ENCODE measurements at regions not wholly inside any gene's neighbourhood (a gene's known extent, or its start where the extent isn't known, plus 50 kb on each side); places are given as distances from the start of the nearest gene placed in this dataset.
A peak's percentile ranks its signal among the peaks of the same experiment; 100 is the strongest.

GRCh38 chr13:81473366-81473899, 1132.5 kb upstream of the SPRY2 start:
- in situ Hi-C loops (cut with HindIII; ENCODE audit: low pct_unique_long_range_greater_than_20kb, low sequenced_read_pairs), result no loop called here
- DNase-seq (ENCODE audit: low read depth in 1 of 2, low spot score in 1 of 2), result no peak
- no peak for TF ChIP-seq JUND (IDR thresholded peaks at IDR 0.05; ENCODE audit: low read depth)

GRCh38 chr13:81458170-81458569, 1117.2 kb upstream of the SPRY2 start:
- no peak for DNase-seq (ENCODE audit: low read depth in 1 of 2, low spot score in 1 of 2)
- no peak for TF ChIP-seq JUND (IDR thresholded peaks at IDR 0.05; ENCODE audit: low read depth)
- in situ Hi-C loops (cut with HindIII; ENCODE audit: low pct_unique_long_range_greater_than_20kb, low sequenced_read_pairs), result no loop called here

GRCh38 chr13:81446441-81446840, 1105.5 kb upstream of the SPRY2 start:
- TF ChIP-seq JUND (IDR thresholded peaks at IDR 0.05; ENCODE audit: low read depth), result no peak
- DNase-seq (ENCODE audit: low read depth in 1 of 2, low spot score in 1 of 2), result no peak
- in situ Hi-C loops (cut with HindIII; ENCODE audit: low pct_unique_long_range_greater_than_20kb, low sequenced_read_pairs), result no loop called here

- peak in 1 of 2 experiments; percentile 57 for DNase-seq (ENCODE audit: low read depth in 1 of 2, low spot score in 1 of 2)
- no peak for TF ChIP-seq JUND (IDR thresholded peaks at IDR 0.05; ENCODE audit: low read depth)
- in situ Hi-C loops (cut with HindIII; ENCODE audit: low pct_unique_long_range_greater_than_20kb, low sequenced_read_pairs), result no loop called here
Measured at GRCh38 chr13:81442904-81443303, 1102.0 kb upstream of the SPRY2 start.

GRCh38 chr13:81425286-81425685, 1084.4 kb upstream of the SPRY2 start:
- TF ChIP-seq JUND (IDR thresholded peaks at IDR 0.05; ENCODE audit: low read depth), result no peak
- in situ Hi-C loops (cut with HindIII; ENCODE audit: low pct_unique_long_range_greater_than_20kb, low sequenced_read_pairs), result no loop called here

GRCh38 chr13:81409284-81409683, 1068.4 kb upstream of the SPRY2 start:
- TF ChIP-seq JUND (IDR thresholded peaks at IDR 0.05; ENCODE audit: low read depth), result no peak
- in situ Hi-C loops (cut with HindIII; ENCODE audit: low pct_unique_long_range_greater_than_20kb, low sequenced_read_pairs), result no loop called here
- DNase-seq (ENCODE audit: low read depth in 1 of 2, low spot score in 1 of 2), result no peak

More at GRCh38 chr13:81425286-81425685, 1084.4 kb upstream of the SPRY2 start:
- DNase-seq (ENCODE audit: low read depth in 1 of 2, low spot score in 1 of 2), result no peak

- TF ChIP-seq JUND (IDR thresholded peaks at IDR 0.05; ENCODE audit: low read depth), result no peak
- DNase-seq (ENCODE audit: low read depth in 1 of 2, low spot score in 1 of 2), result no peak
- in situ Hi-C loops (cut with HindIII; ENCODE audit: low pct_unique_long_range_greater_than_20kb, low sequenced_read_pairs), result no loop called here
Measured at GRCh38 chr13:81408647-81409046, 1067.7 kb upstream of the SPRY2 start.

- in situ Hi-C loops (cut with HindIII; ENCODE audit: low pct_unique_long_range_greater_than_20kb, low sequenced_read_pairs), result no loop called here
- TF ChIP-seq JUND (IDR thresholded peaks at IDR 0.05; ENCODE audit: low read depth), result no peak
- DNase-seq (ENCODE audit: low read depth in 1 of 2, low spot score in 1 of 2), result no peak
Measured at GRCh38 chr13:81406639-81407292, 1065.8 kb upstream of the SPRY2 start.

GRCh38 chr13:81406022-81406421, 1065.1 kb upstream of the SPRY2 start:
- no peak for DNase-seq (ENCODE audit: low read depth in 1 of 2, low spot score in 1 of 2)
- TF ChIP-seq JUND (IDR thresholded peaks at IDR 0.05; ENCODE audit: low read depth), result no peak
- in situ Hi-C loops (cut with HindIII; ENCODE audit: low pct_unique_long_range_greater_than_20kb, low sequenced_read_pairs), result no loop called here

GRCh38 chr13:81396192-81396591, 1055.3 kb upstream of the SPRY2 start:
- TF ChIP-seq JUND (IDR thresholded peaks at IDR 0.05; ENCODE audit: low read depth), result no peak
- in situ Hi-C loops (cut with HindIII; ENCODE audit: low pct_unique_long_range_greater_than_20kb, low sequenced_read_pairs), result no loop called here
- DNase-seq (ENCODE audit: low read depth in 1 of 2, low spot score in 1 of 2), result no peak

- in situ Hi-C loops (cut with HindIII; ENCODE audit: low pct_unique_long_range_greater_than_20kb, low sequenced_read_pairs), result no loop called here
- no peak for TF ChIP-seq JUND (IDR thresholded peaks at IDR 0.05; ENCODE audit: low read depth)
- DNase-seq (ENCODE audit: low read depth in 1 of 2, low spot score in 1 of 2), result peak in 1 of 2 experiments; percentile 49
Measured at GRCh38 chr13:81395368-81395767, 1054.4 kb upstream of the SPRY2 start.

- DNase-seq (ENCODE audit: low read depth in 1 of 2, low spot score in 1 of 2), result no peak
- TF ChIP-seq JUND (IDR thresholded peaks at IDR 0.05; ENCODE audit: low read depth), result no peak
- in situ Hi-C loops (cut with HindIII; ENCODE audit: low pct_unique_long_range_greater_than_20kb, low sequenced_read_pairs), result no loop called here
Measured at GRCh38 chr13:81394640-81395039, 1053.7 kb upstream of the SPRY2 start.

- TF ChIP-seq JUND (IDR thresholded peaks at IDR 0.05; ENCODE audit: low read depth), result no peak
- DNase-seq (ENCODE audit: low read depth in 1 of 2, low spot score in 1 of 2), result peak in 1 of 2 experiments; percentile 90
- in situ Hi-C loops (cut with HindIII; ENCODE audit: low pct_unique_long_range_greater_than_20kb, low sequenced_read_pairs), result no loop called here
Measured at GRCh38 chr13:81393721-81394120, 1052.8 kb upstream of the SPRY2 start.

- peak in 1 of 2 experiments; percentile 66 for DNase-seq (ENCODE audit: low read depth in 1 of 2, low spot score in 1 of 2)
- no peak for TF ChIP-seq JUND (IDR thresholded peaks at IDR 0.05; ENCODE audit: low read depth)
- in situ Hi-C loops (cut with HindIII; ENCODE audit: low pct_unique_long_range_greater_than_20kb, low sequenced_read_pairs), result no loop called here
Measured at GRCh38 chr13:81393110-81393509, 1052.2 kb upstream of the SPRY2 start.

All from T47D (cell line).